B cell (primary cell): ENCODE measurements at regions not wholly inside any gene's neighbourhood (a gene's known extent, or its start where the extent isn't known, plus 50 kb on each side); places are given as distances from the start of the nearest gene placed in this dataset.

Source experiments
- ATAC-seq: fragments of 200-7000 bp; cut with Tn5 transposase; one replicate; pipeline ENCODE4 v1.10.0; 2021; ENCODE audit warnings: low read depth, mild to moderate bottlenecking, moderate number of reproducible peaks, moderate library complexity
- CTCF ChIA-PET: fragments of 350-600 bp; sonication (Branson Sonifier 250); formaldehyde crosslinking; loops from one replicate; lab custom pipeline; 2021; ENCODE audit warnings: antibody characterized with exemption, inconsistent platforms; lab: Charles Lee
- POLR2A ChIA-PET: fragments of 350-600 bp; sonication (Branson Sonifier 250); formaldehyde crosslinking; loops from one replicate; lab custom pipeline; 2021; ENCODE audit warnings: antibody characterized with exemption; lab: Charles Lee
- DNase-seq: peaks from one replicate; pipeline ENCODE4 v3.0.0; 2013
- H2AFZ ChIP-seq: 2 replicates; pipeline ENCODE4 v1.6.1; 2012; ENCODE audit warnings: mild to moderate bottlenecking, low read depth, low read length; ENCODE audit not compliant: insufficient read depth, poor library complexity, severe bottlenecking
- H3K27ac ChIP-seq, 2 donors: 1 replicate in 1 of 2; 2 replicates in 1 of 2; pipeline ENCODE4 v1.5.1; 2012 to 2013; ENCODE audit warnings: low read length in 2 of 2, mild to moderate bottlenecking in 2 of 2, moderate library complexity in 1 of 2
- H3K27me3 ChIP-seq, 4 experiments: fragments of 200-600 bp in 1 of 4; sonication (generic) in 1 of 4; replicated peaks in 1 of 4; 1 replicate in 2 of 4; 2 replicates in 2 of 4; pipeline versions ENCODE4 v1.6.1 to v1.7.0; 2013 to 2016; ENCODE audit warnings: low read length in 3 of 4, mild to moderate bottlenecking in 2 of 4, mixed read lengths in 1 of 4, moderate library complexity in 1 of 4; ENCODE audit not compliant: insufficient read depth in 4 of 4, control insufficient read depth in 3 of 4; ENCODE audit errors: control extremely low read depth in 1 of 4
- H3K36me3 ChIP-seq, 2 experiments: replicated peaks in 1 of 2; 1 replicate in 1 of 2; 2 replicates in 1 of 2; pipeline versions ENCODE4 v1.6.1 to v1.7.1; 2013; ENCODE audit warnings: low read length in 1 of 2; ENCODE audit not compliant: insufficient read depth in 2 of 2, control insufficient read depth in 1 of 2; ENCODE audit errors: control extremely low read depth in 1 of 2, extremely low read depth in 1 of 2
- H3K4me1 ChIP-seq, 2 donors: fragments of 200-600 bp in 1 of 2; sonication (generic) in 1 of 2; 1 replicate in 1 of 2; 2 replicates in 1 of 2; pipeline versions ENCODE4 v1.5.1 to v1.6.1; 2013 to 2017; ENCODE audit warnings: low read length in 2 of 2; ENCODE audit not compliant: control insufficient read depth in 2 of 2, insufficient read depth in 2 of 2
- H3K4me2 ChIP-seq: replicated peaks from 2 replicates; pipeline ENCODE3; 2012; ENCODE audit warnings: mild to moderate bottlenecking, low read depth, low read length; ENCODE audit not compliant: poor library complexity, severe bottlenecking
- H3K4me3 ChIP-seq, 5 experiments: fragments of 200-600 bp in 1 of 5; sonication (generic) in 1 of 5; 1 replicate in 3 of 5; 2 replicates in 2 of 5; pipeline versions ENCODE4 v1.5.1 to v1.7.0; 2011 to 2016; ENCODE audit warnings: low read length in 4 of 5, mild to moderate bottlenecking in 4 of 5, low read depth in 2 of 5, control low read depth in 1 of 5, moderate library complexity in 1 of 5; ENCODE audit not compliant: insufficient read depth in 1 of 5; ENCODE audit errors: control extremely low read depth in 1 of 5, extremely low read depth in 1 of 5
- H3K79me2 ChIP-seq: fragments of 200-600 bp; sonication (generic); one replicate; pipeline ENCODE4 v1.6.0; 2016; ENCODE audit warnings: low read length; ENCODE audit not compliant: control insufficient read depth, insufficient read depth
- H3K9ac ChIP-seq: fragments of 200-600 bp; sonication (generic); 2 replicates; pipeline ENCODE4 v1.6.1; 2017; ENCODE audit warnings: mild to moderate bottlenecking, low read length, moderate library complexity
- H3K9me3 ChIP-seq, 3 donors: one replicate each; pipeline versions ENCODE4 v1.6.1 to v1.7.1; 2013; ENCODE audit warnings: low read length in 2 of 3; ENCODE audit not compliant: control insufficient read depth in 2 of 3, insufficient read depth in 1 of 3; ENCODE audit errors: control extremely low read depth in 1 of 3
- H4K20me1 ChIP-seq: 2 replicates; pipeline ENCODE4 v1.6.0; 2012; ENCODE audit warnings: mild to moderate bottlenecking, low read length; ENCODE audit not compliant: insufficient read depth, control insufficient read depth, poor library complexity, severe bottlenecking
- H3K27ac Mint-ChIP-seq: one replicate; pipeline ENCODE4 v1.8.0; 2021; ENCODE audit warnings: mixed read lengths
- H3K27me3 Mint-ChIP-seq: one replicate; pipeline ENCODE4 v1.8.0; 2021; ENCODE audit warnings: mixed read lengths
- H3K4me1 Mint-ChIP-seq: one replicate; pipeline ENCODE4 v1.8.0; 2021; ENCODE audit warnings: mixed read lengths
- H3K4me3 Mint-ChIP-seq: one replicate; pipeline ENCODE4 v1.8.0; 2021; ENCODE audit warnings: mixed read lengths
- H3K9me3 Mint-ChIP-seq: one replicate; pipeline ENCODE4 v1.8.0; 2022; ENCODE audit warnings: mixed read lengths; ENCODE audit not compliant: insufficient read depth
- CTCF ChIP-seq: fragments of 200-600 bp; IDR thresholded peaks from one replicate; pipeline ENCODE4 v1.8.0; 2022; ENCODE audit warnings: antibody characterized with exemption, mild to moderate bottlenecking
- EZH2 ChIP-seq: IDR thresholded peaks from 2 replicates; pipeline ENCODE4 v1.6.1; 2012; ENCODE audit warnings: borderline replicate concordance, low read depth, mild to moderate bottlenecking, moderate library complexity, low read length; ENCODE audit not compliant: insufficient read depth, poor library complexity, severe bottlenecking
- WGBS: methylation state at CpG from one replicate; pipeline ENCODE4 v1.1.5; 2013; ENCODE audit warnings: missing lambda C conversion rate; ENCODE audit not compliant: insufficient coverage; 5-methylcytosine and 5-hydroxymethylcytosine counted together
- intact Hi-C: fragments of 100-400 bp; cut with micrococcal nuclease; formaldehyde crosslinking; loops from one replicate; pipeline ENCODE4 v1.10.0; 2022

DNA sequence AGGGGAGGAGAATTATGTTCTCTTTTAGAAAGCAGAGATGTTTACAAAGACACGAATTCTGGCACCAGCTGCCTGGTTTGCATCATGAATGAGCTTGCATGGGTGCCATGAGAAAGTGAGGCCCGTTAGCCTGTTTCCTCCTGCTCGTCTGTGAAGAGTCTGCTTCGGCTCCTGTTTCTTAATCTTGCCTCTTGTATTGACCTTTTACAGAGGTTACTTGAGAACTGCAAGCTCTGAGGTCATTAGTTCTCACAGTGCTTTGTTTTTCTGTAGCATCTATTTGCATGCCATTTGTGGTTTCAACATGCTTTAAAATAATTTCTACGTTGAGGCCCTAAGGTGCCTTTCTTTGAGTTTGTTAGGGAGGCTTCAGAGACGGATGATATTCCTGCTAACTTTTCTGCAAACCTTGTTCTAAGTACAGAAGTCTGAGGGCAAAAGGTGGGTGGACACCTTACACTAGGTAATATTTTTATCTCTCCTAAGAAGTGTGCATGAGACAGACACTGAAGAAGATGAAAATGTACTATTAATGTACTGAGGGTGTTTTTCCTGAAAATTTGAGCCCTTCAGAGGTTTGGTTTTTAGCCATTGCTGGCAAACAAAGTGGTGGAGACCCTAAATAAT, 53.4 kb upstream of the LINC00305 start:
- TF ChIP-seq EZH2 = no peak
- DNase-seq = no peak
- H3K9me3 Mint-ChIP-seq = no peaks in the 10 kb centered on the region
- Histone ChIP-seq H3K4me3 (no peak overlapping the region), H3K9ac (no peak overlapping the region), H3K4me2 (no peak overlapping the region), H3K27ac (no peak overlapping the region), H3K27me3 (no peaks in the 10 kb centered on the region), H3K36me3 (no peaks in the 10 kb centered on the region), H3K4me1 (peaks cover 0 to under 1% of the 10 kb centered on the region in 2 donors), H4K20me1 (no peaks in the 10 kb centered on the region), H3K9me3 (no peaks in the 10 kb centered on the region), H2AFZ (no peak overlapping the region), H3K79me2 (no peaks in the 10 kb centered on the region)
- intact Hi-C loops = no loop called here
- H3K27me3 Mint-ChIP-seq = peaks cover 3% of the 10 kb centered on the region
- H3K4me3 Mint-ChIP-seq = no peak overlapping the region
- CTCF ChIA-PET = no interaction called here
- no peak overlapping the region for H3K27ac Mint-ChIP-seq
- POLR2A ChIA-PET = no interaction called here
- 77% methylated on average over 4 of the region's 6 CpGs for WGBS
- no peaks in the 10 kb centered on the region for H3K4me1 Mint-ChIP-seq
- ATAC-seq = no peak

DNA sequence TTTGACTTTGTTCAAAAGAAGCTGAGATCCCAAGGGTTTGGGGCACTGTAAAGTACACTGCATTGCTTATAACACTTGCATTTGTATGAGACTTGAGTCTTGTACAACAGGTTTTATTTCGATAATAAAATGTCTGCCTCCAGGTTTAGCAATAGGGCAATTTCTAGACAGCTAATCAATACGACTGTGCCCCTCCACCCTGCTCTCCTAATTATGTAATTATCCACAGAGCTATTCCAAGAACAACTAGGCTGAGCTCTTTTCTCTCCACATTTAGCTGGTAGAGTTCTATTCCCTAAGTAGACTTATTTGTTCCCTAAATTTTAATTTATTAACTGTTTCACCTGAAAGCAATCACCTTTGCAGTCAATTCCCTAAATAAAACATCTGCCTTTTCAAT, 52.9 kb upstream of the LINC00305 start:
- intact Hi-C loops = no loop called here
- no peaks in the 10 kb centered on the region for H3K4me1 Mint-ChIP-seq
- TF ChIP-seq EZH2 (no peak), CTCF (no peak)
- ChIA-PET POLR2A (no interaction called here), CTCF (no interaction called here)
- Histone ChIP-seq H3K4me1 (no peaks in the 10 kb centered on the region), H2AFZ (no peak overlapping the region), H3K4me2 (no peak overlapping the region), H3K9ac (no peak overlapping the region), H4K20me1 (no peaks in the 10 kb centered on the region), H3K4me3 (no peak overlapping the region), H3K27ac (no peak overlapping the region), H3K36me3 (no peaks in the 10 kb centered on the region), H3K79me2 (no peaks in the 10 kb centered on the region), H3K9me3 (no peaks in the 10 kb centered on the region), H3K27me3 (no peaks in the 10 kb centered on the region)
- H3K27ac Mint-ChIP-seq = no peak overlapping the region
- peaks cover 3% of the 10 kb centered on the region for H3K27me3 Mint-ChIP-seq
- H3K4me3 Mint-ChIP-seq = no peak overlapping the region
- WGBS = no CpG with 5 or more reads among the region's 2 CpGs
- ATAC-seq (no peak), DNase-seq (no peak)
- no peaks in the 10 kb centered on the region for H3K9me3 Mint-ChIP-seq
